ENCODE measurements at regions not wholly inside any gene's neighbourhood (a gene's known extent, or its start where the extent isn't known, plus 50 kb on each side); places are given as distances from the start of the nearest gene placed in this dataset.

DNA sequence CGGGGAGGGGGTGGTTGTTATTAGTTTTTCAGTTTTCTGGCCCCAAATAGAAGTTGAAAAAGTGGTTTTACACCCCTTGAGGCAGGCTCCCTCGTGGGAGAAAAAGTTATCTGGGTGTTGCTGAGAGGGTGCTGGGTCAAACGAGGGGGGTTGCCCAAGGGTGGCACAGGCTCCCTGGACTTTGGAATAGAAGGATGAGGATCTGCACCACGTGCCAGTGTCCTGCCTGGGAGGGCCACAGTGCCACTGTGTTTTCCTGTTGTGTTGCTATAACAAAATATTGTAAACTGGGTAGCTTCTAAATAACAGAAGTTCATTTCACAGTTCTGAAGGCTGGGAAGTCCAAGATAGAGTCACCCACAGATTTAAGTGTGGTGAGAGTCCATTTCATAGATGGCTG, 181.9 kb downstream of the CXCL12 start:
- ATAC-seq: no peak
- TF ChIP-seq, protein P1, sequence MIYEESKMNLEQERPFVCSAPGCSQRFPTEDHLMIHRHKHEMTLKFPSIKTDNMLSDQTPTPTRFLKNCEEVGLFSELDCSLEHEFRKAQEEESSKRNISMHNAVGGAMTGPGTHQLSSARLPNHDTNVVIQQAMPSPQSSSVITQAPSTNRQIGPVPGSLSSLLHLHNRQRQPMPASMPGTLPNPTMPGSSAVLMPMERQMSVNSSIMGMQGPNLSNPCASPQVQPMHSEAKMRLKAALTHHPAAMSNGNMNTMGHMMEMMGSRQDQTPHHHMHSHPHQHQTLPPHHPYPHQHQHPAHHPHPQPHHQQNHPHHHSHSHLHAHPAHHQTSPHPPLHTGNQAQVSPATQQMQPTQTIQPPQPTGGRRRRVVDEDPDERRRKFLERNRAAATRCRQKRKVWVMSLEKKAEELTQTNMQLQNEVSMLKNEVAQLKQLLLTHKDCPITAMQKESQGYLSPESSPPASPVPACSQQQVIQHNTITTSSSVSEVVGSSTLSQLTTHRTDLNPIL (CRISPR knock-in tag; IDR thresholded peaks at IDR 0.05; ENCODE audit: low read depth): no peak
- TF ChIP-seq ZNF8 (CRISPR knock-in tag; IDR thresholded peaks at IDR 0.05) (no peak), ZC3H10 (CRISPR knock-in tag; IDR thresholded peaks at IDR 0.05) (no peak), ZFP30 (CRISPR knock-in tag; IDR thresholded peaks at IDR 0.05) (no peak), CSDC2 (CRISPR knock-in tag; IDR thresholded peaks at IDR 0.05) (no peak), SNAI2 (CRISPR knock-in tag; IDR thresholded peaks at IDR 0.05) (no peak), ESRRG (CRISPR knock-in tag; IDR thresholded peaks at IDR 0.05) (no peak), TOX (CRISPR knock-in tag; IDR thresholded peaks at IDR 0.05; ENCODE audit: borderline replicate concordance) (no peak), ISL1 (CRISPR knock-in tag; IDR thresholded peaks at IDR 0.05) (no peak), PPARA (CRISPR knock-in tag; IDR thresholded peaks at IDR 0.05; ENCODE audit: borderline replicate concordance) (no peak), ZFP3 (CRISPR knock-in tag; IDR thresholded peaks at IDR 0.05) (no peak), ARNTL (CRISPR knock-in tag; IDR thresholded peaks at IDR 0.05; ENCODE audit: borderline replicate concordance, low read depth) (no peak), RARB (CRISPR knock-in tag; IDR thresholded peaks at IDR 0.05) (no peak), TCF4 (CRISPR knock-in tag; IDR thresholded peaks at IDR 0.05; ENCODE audit: borderline replicate concordance) (no peak), OSR1 (CRISPR knock-in tag; IDR thresholded peaks at IDR 0.05) (no peak), GLIS3 (CRISPR knock-in tag; IDR thresholded peaks at IDR 0.05) (no peak)
- TF ChIP-seq, protein P2, sequence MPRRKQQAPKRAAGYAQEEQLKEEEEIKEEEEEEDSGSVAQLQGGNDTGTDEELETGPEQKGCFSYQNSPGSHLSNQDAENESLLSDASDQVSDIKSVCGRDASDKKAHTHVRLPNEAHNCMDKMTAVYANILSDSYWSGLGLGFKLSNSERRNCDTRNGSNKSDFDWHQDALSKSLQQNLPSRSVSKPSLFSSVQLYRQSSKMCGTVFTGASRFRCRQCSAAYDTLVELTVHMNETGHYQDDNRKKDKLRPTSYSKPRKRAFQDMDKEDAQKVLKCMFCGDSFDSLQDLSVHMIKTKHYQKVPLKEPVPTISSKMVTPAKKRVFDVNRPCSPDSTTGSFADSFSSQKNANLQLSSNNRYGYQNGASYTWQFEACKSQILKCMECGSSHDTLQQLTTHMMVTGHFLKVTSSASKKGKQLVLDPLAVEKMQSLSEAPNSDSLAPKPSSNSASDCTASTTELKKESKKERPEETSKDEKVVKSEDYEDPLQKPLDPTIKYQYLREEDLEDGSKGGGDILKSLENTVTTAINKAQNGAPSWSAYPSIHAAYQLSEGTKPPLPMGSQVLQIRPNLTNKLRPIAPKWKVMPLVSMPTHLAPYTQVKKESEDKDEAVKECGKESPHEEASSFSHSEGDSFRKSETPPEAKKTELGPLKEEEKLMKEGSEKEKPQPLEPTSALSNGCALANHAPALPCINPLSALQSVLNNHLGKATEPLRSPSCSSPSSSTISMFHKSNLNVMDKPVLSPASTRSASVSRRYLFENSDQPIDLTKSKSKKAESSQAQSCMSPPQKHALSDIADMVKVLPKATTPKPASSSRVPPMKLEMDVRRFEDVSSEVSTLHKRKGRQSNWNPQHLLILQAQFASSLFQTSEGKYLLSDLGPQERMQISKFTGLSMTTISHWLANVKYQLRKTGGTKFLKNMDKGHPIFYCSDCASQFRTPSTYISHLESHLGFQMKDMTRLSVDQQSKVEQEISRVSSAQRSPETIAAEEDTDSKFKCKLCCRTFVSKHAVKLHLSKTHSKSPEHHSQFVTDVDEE (CRISPR knock-in tag; IDR thresholded peaks at IDR 0.05): no peak
- TF ChIP-seq, protein P3, sequence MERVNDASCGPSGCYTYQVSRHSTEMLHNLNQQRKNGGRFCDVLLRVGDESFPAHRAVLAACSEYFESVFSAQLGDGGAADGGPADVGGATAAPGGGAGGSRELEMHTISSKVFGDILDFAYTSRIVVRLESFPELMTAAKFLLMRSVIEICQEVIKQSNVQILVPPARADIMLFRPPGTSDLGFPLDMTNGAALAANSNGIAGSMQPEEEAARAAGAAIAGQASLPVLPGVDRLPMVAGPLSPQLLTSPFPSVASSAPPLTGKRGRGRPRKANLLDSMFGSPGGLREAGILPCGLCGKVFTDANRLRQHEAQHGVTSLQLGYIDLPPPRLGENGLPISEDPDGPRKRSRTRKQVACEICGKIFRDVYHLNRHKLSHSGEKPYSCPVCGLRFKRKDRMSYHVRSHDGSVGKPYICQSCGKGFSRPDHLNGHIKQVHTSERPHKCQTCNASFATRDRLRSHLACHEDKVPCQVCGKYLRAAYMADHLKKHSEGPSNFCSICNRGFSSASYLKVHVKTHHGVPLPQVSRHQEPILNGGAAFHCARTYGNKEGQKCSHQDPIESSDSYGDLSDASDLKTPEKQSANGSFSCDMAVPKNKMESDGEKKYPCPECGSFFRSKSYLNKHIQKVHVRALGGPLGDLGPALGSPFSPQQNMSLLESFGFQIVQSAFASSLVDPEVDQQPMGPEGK (CRISPR knock-in tag; IDR thresholded peaks at IDR 0.05; ENCODE audit: borderline replicate concordance): no peak
- TF ChIP-seq, protein P4, sequence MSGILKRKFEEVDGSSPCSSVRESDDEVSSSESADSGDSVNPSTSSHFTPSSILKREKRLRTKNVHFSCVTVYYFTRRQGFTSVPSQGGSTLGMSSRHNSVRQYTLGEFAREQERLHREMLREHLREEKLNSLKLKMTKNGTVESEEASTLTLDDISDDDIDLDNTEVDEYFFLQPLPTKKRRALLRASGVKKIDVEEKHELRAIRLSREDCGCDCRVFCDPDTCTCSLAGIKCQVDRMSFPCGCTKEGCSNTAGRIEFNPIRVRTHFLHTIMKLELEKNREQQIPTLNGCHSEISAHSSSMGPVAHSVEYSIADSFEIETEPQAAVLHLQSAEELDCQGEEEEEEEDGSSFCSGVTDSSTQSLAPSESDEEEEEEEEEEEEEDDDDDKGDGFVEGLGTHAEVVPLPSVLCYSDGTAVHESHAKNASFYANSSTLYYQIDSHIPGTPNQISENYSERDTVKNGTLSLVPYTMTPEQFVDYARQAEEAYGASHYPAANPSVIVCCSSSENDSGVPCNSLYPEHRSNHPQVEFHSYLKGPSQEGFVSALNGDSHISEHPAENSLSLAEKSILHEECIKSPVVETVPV (CRISPR knock-in tag; IDR thresholded peaks at IDR 0.05): no peak
- TF ChIP-seq, protein P5, sequence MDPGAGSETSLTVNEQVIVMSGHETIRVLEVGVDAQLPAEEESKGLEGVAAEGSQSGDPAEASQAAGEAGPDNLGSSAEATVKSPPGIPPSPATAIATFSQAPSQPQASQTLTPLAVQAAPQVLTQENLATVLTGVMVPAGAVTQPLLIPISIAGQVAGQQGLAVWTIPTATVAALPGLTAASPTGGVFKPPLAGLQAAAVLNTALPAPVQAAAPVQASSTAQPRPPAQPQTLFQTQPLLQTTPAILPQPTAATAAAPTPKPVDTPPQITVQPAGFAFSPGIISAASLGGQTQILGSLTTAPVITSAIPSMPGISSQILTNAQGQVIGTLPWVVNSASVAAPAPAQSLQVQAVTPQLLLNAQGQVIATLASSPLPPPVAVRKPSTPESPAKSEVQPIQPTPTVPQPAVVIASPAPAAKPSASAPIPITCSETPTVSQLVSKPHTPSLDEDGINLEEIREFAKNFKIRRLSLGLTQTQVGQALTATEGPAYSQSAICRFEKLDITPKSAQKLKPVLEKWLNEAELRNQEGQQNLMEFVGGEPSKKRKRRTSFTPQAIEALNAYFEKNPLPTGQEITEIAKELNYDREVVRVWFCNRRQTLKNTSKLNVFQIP (CRISPR knock-in tag; IDR thresholded peaks at IDR 0.05; ENCODE audit: borderline replicate concordance, low read depth): no peak

DNA sequence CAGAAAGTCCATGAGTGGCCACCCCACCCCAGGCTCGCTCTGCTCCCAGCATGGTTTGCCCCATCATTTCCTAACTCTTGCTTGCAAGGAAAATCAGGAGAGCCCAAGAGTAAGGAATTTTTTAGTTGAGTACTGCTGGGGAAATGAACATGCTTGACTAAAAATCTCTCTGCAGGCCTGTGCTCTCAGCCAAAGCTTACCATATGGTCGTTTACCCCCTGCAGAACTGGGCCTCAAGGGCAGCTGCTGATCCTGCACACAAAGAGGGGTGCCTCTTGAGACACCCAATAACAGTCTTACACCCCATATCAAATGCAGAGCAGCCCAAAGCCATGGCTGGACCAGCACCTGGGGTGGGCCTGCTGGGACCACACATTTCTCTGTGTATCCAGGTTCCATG, 183.2 kb downstream of the CXCL12 start:
- ATAC-seq: no peak
- TF ChIP-seq, protein P5 (CRISPR knock-in tag; IDR thresholded peaks at IDR 0.05; ENCODE audit: borderline replicate concordance, low read depth): no peak
- no peak for TF ChIP-seq ZFP30 (CRISPR knock-in tag; IDR thresholded peaks at IDR 0.05)
- no peak for TF ChIP-seq PPARA (CRISPR knock-in tag; IDR thresholded peaks at IDR 0.05; ENCODE audit: borderline replicate concordance)
- no peak for TF ChIP-seq TOX (CRISPR knock-in tag; IDR thresholded peaks at IDR 0.05; ENCODE audit: borderline replicate concordance)
- TF ChIP-seq, protein P1 (CRISPR knock-in tag; IDR thresholded peaks at IDR 0.05; ENCODE audit: low read depth): no peak
- TF ChIP-seq ZNF70 (CRISPR knock-in tag; IDR thresholded peaks at IDR 0.05): no peak
- no peak for TF ChIP-seq BACH2 (CRISPR knock-in tag; IDR thresholded peaks at IDR 0.05; ENCODE audit: borderline replicate concordance)
- no peak for TF ChIP-seq OSR1 (CRISPR knock-in tag; IDR thresholded peaks at IDR 0.05)
- TF ChIP-seq, protein P2 (CRISPR knock-in tag; IDR thresholded peaks at IDR 0.05): no peak
- TF ChIP-seq ISL1 (CRISPR knock-in tag; IDR thresholded peaks at IDR 0.05): no peak
- no peak for TF ChIP-seq SNAI2 (CRISPR knock-in tag; IDR thresholded peaks at IDR 0.05)

Measured in SK-N-SH treated with all-trans-retinoic acid at 6 μM for 48 hours (cell line).